ENCODE measurements at regions not wholly inside any gene's neighbourhood (a gene's known extent, or its start where the extent isn't known, plus 50 kb on each side); places are given as distances from the start of the nearest gene placed in this dataset.
"Not testable (repeated sequence)": the region's sequence is repeated elsewhere in the genome, so short reads cannot be mapped to it uniquely, and the experiment has no call there.

GRCh38 chrX:66912417-66912816, 273.5 kb upstream of the EDA2R start:
- DNase-seq (ENCODE audit: low read depth): no peak

- no peak for DNase-seq (ENCODE audit: low read depth)
These were observed 263.2 kb upstream of the EDA2R start for GRCh38 chrX:66902081-66902480.

GRCh38 chrX:66900886-66901285, 262.0 kb upstream of the EDA2R start:
- DNase-seq (ENCODE audit: low read depth): no peak

- DNase-seq (ENCODE audit: low read depth): no peak
These were observed 253.1 kb upstream of the EDA2R start for GRCh38 chrX:66892004-66892403.

GRCh38 chrX:66889418-66889817, 250.5 kb upstream of the EDA2R start:
- no peak for DNase-seq (ENCODE audit: low read depth)

GRCh38 chrX:66882101-66882500, 243.2 kb upstream of the EDA2R start:
- no peak for DNase-seq (ENCODE audit: low read depth)

GRCh38 chrX:66876776-66877175, 237.9 kb upstream of the EDA2R start:
- no peak for DNase-seq (ENCODE audit: low read depth)

- DNase-seq (ENCODE audit: low read depth): no peak
These were observed 233.9 kb upstream of the EDA2R start for GRCh38 chrX:66872771-66873170.

- DNase-seq (ENCODE audit: low read depth): no peak
These were observed 224.8 kb upstream of the EDA2R start for GRCh38 chrX:66863721-66864120.

GRCh38 chrX:66833426-66833825, 194.5 kb upstream of the EDA2R start:
- DNase-seq (ENCODE audit: low read depth): no peak

- DNase-seq (ENCODE audit: low read depth): no peak
These were observed 176.3 kb upstream of the EDA2R start for GRCh38 chrX:66815227-66815626.

- DNase-seq (ENCODE audit: low read depth): not testable (repeated sequence)
These were observed 155.6 kb upstream of the EDA2R start for GRCh38 chrX:66794514-66794913.

- no peak for DNase-seq (ENCODE audit: low read depth)
These were observed 127.4 kb upstream of the EDA2R start for GRCh38 chrX:66766318-66766717.

GRCh38 chrX:66760651-66761050, 121.8 kb upstream of the EDA2R start:
- no peak for DNase-seq (ENCODE audit: low read depth)

GRCh38 chrX:66756717-66757116, 117.8 kb upstream of the EDA2R start:
- DNase-seq (ENCODE audit: low read depth): no peak

- DNase-seq (ENCODE audit: low read depth): no peak
These were observed 112.4 kb upstream of the EDA2R start for GRCh38 chrX:66751136-66751782.

- not testable (repeated sequence) for DNase-seq (ENCODE audit: low read depth)
These were observed 105.6 kb upstream of the EDA2R start for GRCh38 chrX:66744519-66744918.

GRCh38 chrX:66731398-66731797, 92.5 kb upstream of the EDA2R start:
- peak; percentile 14 for DNase-seq (ENCODE audit: low read depth)

GRCh38 chrX:66728818-66729271, 90.0 kb upstream of the EDA2R start:
- DNase-seq (ENCODE audit: low read depth): peak; percentile 3

GRCh38 chrX:66717926-66718325, 79.0 kb upstream of the EDA2R start:
- no peak for DNase-seq (ENCODE audit: low read depth)

GRCh38 chrX:66698273-66699204, 59.7 kb upstream of the EDA2R start:
- no peak for DNase-seq (ENCODE audit: low read depth)

GRCh38 chrX:66692512-66692911, 53.6 kb upstream of the EDA2R start:
- not testable (repeated sequence) for DNase-seq (ENCODE audit: low read depth)

Data from CMK (cell line).